Renal cortex interstitium (tissue), 11 donors: ENCODE measurements at regions not wholly inside any gene's neighbourhood (a gene's known extent, or its start where the extent isn't known, plus 50 kb on each side); places are given as distances from the start of the nearest gene placed in this dataset.

Experiments used
- DNase-seq, 11 donors: peaks; one replicate each; pipeline ENCODE4 v3.0.0-alpha.2; 2013; ENCODE audit warnings: low read depth in 9 of 11, low spot score in 4 of 11; ENCODE audit errors: extremely low read depth in 1 of 11

GRCh38 chr14:22427771-22428231, 161.2 kb downstream of the DAD1 start:
- DNase-seq = no peak

GRCh38 chr14:22426711-22427110, 162.3 kb downstream of the DAD1 start:
- DNase-seq = no peak

- no peak for DNase-seq
Measured at GRCh38 chr14:22423958-22424357, 165.1 kb downstream of the DAD1 start.

- DNase-seq = no peak
Measured at GRCh38 chr14:22422238-22422637, 166.8 kb downstream of the DAD1 start.

GRCh38 chr14:22420598-22421186, 168.3 kb downstream of the DAD1 start:
- DNase-seq = no peak

- DNase-seq = no peak
Measured at GRCh38 chr14:22419620-22420019, 169.4 kb downstream of the DAD1 start.

GRCh38 chr14:22418631-22419030, 170.4 kb downstream of the DAD1 start:
- DNase-seq = no peak

- no peak for DNase-seq
Measured at GRCh38 chr14:22417914-22418313, 171.1 kb downstream of the DAD1 start.

GRCh38 chr14:22416193-22416592, 172.8 kb downstream of the DAD1 start:
- DNase-seq = no peak

GRCh38 chr14:22415605-22415959, 173.4 kb downstream of the DAD1 start:
- DNase-seq = no peak

- no peak for DNase-seq
Measured at GRCh38 chr14:22414876-22415604, 174.0 kb downstream of the DAD1 start.

- no peak for DNase-seq
Measured at GRCh38 chr14:22412926-22413411, 176.1 kb downstream of the DAD1 start.

- no peak for DNase-seq
Measured at GRCh38 chr14:22411398-22412055, 177.5 kb downstream of the DAD1 start.

GRCh38 chr14:22410497-22410896, 178.5 kb downstream of the DAD1 start:
- no peak for DNase-seq

GRCh38 chr14:22409006-22409405, 180.0 kb downstream of the DAD1 start:
- no peak for DNase-seq

- no peak for DNase-seq
Measured at GRCh38 chr14:22408547-22408946, 180.5 kb downstream of the DAD1 start.

- no peak for DNase-seq
Measured at GRCh38 chr14:22407033-22407432, 182.0 kb downstream of the DAD1 start.

GRCh38 chr14:22405201-22405600, 183.8 kb downstream of the DAD1 start:
- no peak for DNase-seq

- DNase-seq = no peak
Measured at GRCh38 chr14:22403296-22403695, 185.7 kb downstream of the DAD1 start.

GRCh38 chr14:22400655-22401259, 188.3 kb downstream of the DAD1 start:
- DNase-seq = no peak
